ENCODE measurements at regions not wholly inside any gene's neighbourhood (a gene's known extent, or its start where the extent isn't known, plus 50 kb on each side); places are given as distances from the start of the nearest gene placed in this dataset.

- Histone ChIP-seq H3K4me1 (no peaks in the 10 kb centered on the region), H3K4me3 (no peak overlapping the region), H3K27me3 (no peaks in the 10 kb centered on the region), H3K36me3 (no peaks in the 10 kb centered on the region), H3K27ac (no peak overlapping the region), H3K9me3 (no peaks in the 10 kb centered on the region)
- TF ChIP-seq POLR2A (IDR thresholded peaks at IDR 0.05), result no peak
- no peak for TF ChIP-seq CTCF (IDR thresholded peaks at IDR 0.05)
- WGBS, 2 donors, result 31 to 46% methylated on average over 3 of the region's 3 CpGs
- DNase-seq, result no peak
- intact Hi-C loops (cut with DNase I), result no loop called here
Observed at GRCh38 chr11:25876456-25876965, 455.4 kb upstream of the ANO3 start.

- no peak for TF ChIP-seq POLR2A (IDR thresholded peaks at IDR 0.05)
- TF ChIP-seq CTCF (IDR thresholded peaks at IDR 0.05), result no peak
- Histone ChIP-seq H3K36me3 (no peaks in the 10 kb centered on the region), H3K4me3 (no peak overlapping the region), H3K9me3 (no peaks in the 10 kb centered on the region), H3K27me3 (no peaks in the 10 kb centered on the region), H3K27ac (no peak overlapping the region), H3K4me1 (no peaks in the 10 kb centered on the region)
- WGBS, 2 donors, result 73% methylated on average over 3 of the region's 3 CpGs
- DNase-seq, result no peak
- intact Hi-C loops (cut with DNase I), result no loop called here
Observed at GRCh38 chr11:25886036-25886435, 445.9 kb upstream of the ANO3 start.

GRCh38 chr11:25890626-25891260 lies 441.2 kb upstream of the ANO3 start:
- no peaks in the 10 kb centered on the region for H3K9me3 ChIP-seq
- no peaks in the 10 kb centered on the region for H3K36me3 ChIP-seq
- H3K4me3 ChIP-seq, result no peak overlapping the region
- WGBS, 2 donors, result 39 to 42% methylated on average over 3 of the region's 3 CpGs
- no peaks in the 10 kb centered on the region for H3K4me1 ChIP-seq
- no peak for TF ChIP-seq CTCF (IDR thresholded peaks at IDR 0.05)
- TF ChIP-seq POLR2A (IDR thresholded peaks at IDR 0.05), result no peak
- intact Hi-C loops (cut with DNase I), result no loop called here
- H3K27me3 ChIP-seq, result no peaks in the 10 kb centered on the region
- DNase-seq, result no peak
- no peak overlapping the region for H3K27ac ChIP-seq

GRCh38 chr11:25891960-25892359 lies 440.0 kb upstream of the ANO3 start:
- intact Hi-C loops (cut with DNase I), result no loop called here
- H3K4me3 ChIP-seq, result no peak overlapping the region
- DNase-seq, result no peak
- WGBS, 2 donors, result 88 to 91% methylated on average over 1 of the region's 1 CpG
- H3K27ac ChIP-seq, result no peak overlapping the region
- no peaks in the 10 kb centered on the region for H3K4me1 ChIP-seq
- H3K36me3 ChIP-seq, result no peaks in the 10 kb centered on the region
- no peaks in the 10 kb centered on the region for H3K27me3 ChIP-seq
- no peaks in the 10 kb centered on the region for H3K9me3 ChIP-seq
- TF ChIP-seq CTCF (IDR thresholded peaks at IDR 0.05) (no peak), POLR2A (IDR thresholded peaks at IDR 0.05) (no peak)

- WGBS, 2 donors, result 63 to 76% methylated on average over 3 of the region's 3 CpGs
- Histone ChIP-seq H3K4me3 (no peak overlapping the region), H3K36me3 (no peaks in the 10 kb centered on the region), H3K9me3 (no peaks in the 10 kb centered on the region), H3K27me3 (no peaks in the 10 kb centered on the region), H3K27ac (no peak overlapping the region), H3K4me1 (no peaks in the 10 kb centered on the region)
- intact Hi-C loops (cut with DNase I), result no loop called here
- TF ChIP-seq POLR2A (IDR thresholded peaks at IDR 0.05), result no peak
- TF ChIP-seq CTCF (IDR thresholded peaks at IDR 0.05), result no peak
- DNase-seq, result no peak
Observed at GRCh38 chr11:25899617-25900160, 432.2 kb upstream of the ANO3 start.
